Fibroblast of peridontal ligament (primary cell): ENCODE measurements at regions not wholly inside any gene's neighbourhood (a gene's known extent, or its start where the extent isn't known, plus 50 kb on each side); places are given as distances from the start of the nearest gene placed in this dataset.

Experiments
- DNase-seq: peaks from one replicate; pipeline ENCODE4 v3.0.0-alpha.2; 2010; ENCODE audit errors: extremely low read depth

- no peak for DNase-seq
Observed at GRCh38 chr2:12083081-12083581, 336.7 kb downstream of the LPIN1 start.

DNA sequence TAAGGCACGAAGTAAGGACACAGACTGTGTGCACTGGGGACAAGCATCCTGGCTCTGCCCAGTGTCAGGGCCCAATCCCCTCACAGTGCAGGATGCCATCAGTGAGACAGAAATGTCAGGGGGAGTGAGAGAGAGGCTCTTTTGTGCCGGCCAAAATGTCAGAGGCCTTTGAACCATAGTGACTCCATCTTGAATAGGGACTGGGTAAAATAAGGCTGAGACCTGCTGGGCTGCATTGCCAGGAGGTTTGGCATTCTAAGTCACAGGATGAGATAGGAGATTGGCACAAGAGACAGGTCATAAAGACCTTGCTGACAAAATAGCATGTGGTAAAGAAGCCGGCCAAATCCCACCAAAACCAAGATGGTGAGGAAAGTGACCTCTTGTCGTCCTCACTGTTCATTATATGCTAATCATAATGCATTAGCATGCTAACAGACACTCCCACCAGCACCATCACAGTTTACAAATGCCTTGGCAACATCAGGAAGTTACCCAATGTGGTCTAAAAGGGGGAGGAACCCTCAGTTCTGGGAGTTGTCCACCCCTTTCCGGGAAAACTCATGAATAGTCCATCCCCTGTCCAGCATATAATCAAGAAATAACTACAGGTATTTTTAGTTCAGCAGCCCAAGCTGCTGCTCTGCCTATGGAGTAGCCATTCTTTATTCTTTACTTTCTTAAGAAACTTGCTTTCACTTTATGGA, 337.4 kb downstream of the LPIN1 start:
- peak; percentile 34 for DNase-seq

GRCh38 chr2:12087175-12087574, 340.7 kb downstream of the LPIN1 start:
- DNase-seq = no peak

DNA sequence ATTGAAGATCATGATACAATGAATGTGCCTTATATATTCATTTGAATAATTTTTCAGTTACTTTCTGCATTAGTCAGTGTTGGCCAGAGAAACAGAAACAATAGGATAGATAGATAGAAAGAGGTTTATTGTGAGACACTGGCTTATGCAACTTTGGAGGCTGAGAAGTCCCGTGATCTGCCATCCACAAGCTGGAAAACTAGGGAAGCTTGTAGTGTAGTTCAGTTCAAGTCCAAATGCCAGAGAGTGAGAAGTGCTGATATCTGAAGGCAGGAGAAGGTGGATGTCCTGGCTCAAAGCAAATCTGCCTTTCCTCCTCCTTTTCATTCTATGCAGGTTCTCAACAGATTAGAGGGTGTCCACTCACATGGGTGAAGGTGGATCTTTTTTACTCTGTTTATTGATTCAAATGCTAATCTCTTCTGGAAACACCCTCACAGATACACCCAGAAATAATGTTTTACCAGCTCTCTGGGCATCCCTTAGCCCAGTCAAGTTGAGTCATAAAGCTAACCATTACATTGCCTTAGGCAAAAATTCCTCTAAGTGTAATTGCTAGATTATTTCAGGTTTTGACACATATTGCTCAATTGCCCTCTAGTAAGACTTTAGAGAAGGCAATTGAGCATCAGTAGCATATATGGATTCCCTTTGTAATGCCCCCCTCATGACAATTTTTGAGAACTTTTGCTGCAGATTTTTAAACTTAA, 341.4 kb downstream of the LPIN1 start:
- no peak for DNase-seq

GRCh38 chr2:12089001-12089400, 342.6 kb downstream of the LPIN1 start:
- DNase-seq = no peak

GRCh38 chr2:12089496-12089895, 343.1 kb downstream of the LPIN1 start:
- no peak for DNase-seq

GRCh38 chr2:12090072-12090471, 343.6 kb downstream of the LPIN1 start:
- no peak for DNase-seq

GRCh38 chr2:12090590-12090989, 344.2 kb downstream of the LPIN1 start:
- no peak for DNase-seq

GRCh38 chr2:12091201-12091806, 344.9 kb downstream of the LPIN1 start:
- peak; percentile 73 for DNase-seq

DNA sequence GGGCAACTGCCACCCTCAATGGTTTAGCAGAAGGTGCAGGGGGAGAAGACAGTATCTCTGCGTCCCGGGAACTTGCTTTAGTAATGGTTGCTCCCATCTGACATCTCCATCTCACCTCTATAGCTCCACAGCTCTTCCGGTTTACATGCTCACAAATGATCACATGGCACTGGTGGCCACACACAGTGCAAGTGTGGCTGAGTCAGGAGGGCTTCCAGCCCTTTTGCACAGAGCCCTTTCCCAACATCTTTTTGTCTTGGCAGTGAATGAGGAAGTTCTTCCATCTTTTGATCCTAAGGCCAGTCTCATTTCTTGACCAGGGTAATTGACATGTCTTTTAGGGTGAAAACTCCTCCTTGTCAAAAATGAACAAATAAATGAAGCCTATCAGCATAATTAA, 347.7 kb downstream of the LPIN1 start:
- DNase-seq = no peak

GRCh38 chr2:12096051-12096787, 349.8 kb downstream of the LPIN1 start:
- no peak for DNase-seq

DNA sequence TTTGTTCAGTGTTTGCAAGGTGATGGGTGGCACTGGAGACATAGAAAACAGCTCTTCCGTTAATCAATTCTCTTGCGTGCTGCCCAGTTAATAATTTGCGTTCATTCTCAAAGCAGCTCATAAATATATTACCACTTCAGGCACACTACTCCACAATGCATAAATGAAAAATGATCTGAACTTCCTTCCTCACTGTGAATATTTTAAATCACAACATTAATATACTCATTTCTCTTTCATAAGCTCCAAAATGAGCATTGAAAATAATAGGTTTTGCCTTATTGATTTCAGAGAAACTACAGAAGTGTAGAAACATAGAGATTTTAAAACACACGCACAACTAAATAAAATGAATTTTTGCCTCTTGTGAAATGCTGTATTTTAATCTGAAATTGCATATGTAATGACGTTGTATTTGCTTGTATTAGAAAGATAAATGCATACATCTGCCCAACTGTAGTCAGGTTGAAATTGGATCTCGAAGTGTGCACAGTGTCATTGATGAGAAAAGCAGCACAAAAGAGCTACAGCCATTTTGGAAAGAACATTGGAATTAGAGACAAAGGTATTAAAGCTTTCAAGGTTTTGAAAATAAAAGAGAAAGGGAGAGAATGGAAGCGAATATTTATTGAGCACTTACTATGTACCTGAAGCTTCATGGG, 350.5 kb downstream of the LPIN1 start:
- no peak for DNase-seq

DNA sequence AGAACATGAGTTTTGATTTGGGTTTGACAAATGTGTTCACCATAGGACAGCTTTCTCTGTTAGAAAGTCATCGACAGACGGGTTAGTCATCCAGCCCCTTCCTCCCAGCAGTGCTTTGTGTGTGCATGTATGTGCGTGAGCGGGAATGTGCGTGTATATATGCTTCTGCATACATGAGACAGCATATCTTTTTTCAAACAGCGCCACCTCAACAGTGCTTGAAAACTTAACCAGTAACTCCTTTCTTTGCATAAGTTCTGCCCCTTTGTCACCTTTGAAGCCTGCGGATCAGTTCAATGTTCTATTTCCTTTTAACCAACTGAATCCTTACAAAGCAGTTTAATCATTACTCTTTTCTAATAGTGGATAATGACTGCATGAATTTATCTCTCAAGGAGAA, 351.4 kb downstream of the LPIN1 start:
- DNase-seq = no peak

- DNase-seq = no peak
Observed at GRCh38 chr2:12099374-12099773, 352.9 kb downstream of the LPIN1 start.

DNA sequence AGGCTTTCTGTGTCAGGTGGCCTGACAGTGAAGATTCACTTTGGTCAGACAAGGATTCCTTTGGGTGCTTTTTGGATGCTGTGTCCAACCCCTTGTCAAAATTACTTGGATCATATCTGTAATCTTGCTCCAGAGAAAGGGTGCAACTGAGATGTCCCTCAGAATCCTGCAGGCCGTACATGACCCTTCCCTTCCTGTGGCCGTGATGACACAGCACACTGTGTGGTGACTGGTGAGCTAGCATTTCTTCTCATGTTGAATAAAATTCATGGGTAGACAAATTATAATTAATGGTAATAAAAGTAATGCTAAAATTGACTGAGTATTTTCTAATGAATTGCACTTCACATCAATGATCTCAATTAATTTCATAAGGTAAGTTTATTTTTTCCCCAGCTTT, 356.2 kb downstream of the LPIN1 start:
- DNase-seq = no peak

- DNase-seq = no peak
Observed at GRCh38 chr2:12105180-12105579, 358.7 kb downstream of the LPIN1 start.

DNA sequence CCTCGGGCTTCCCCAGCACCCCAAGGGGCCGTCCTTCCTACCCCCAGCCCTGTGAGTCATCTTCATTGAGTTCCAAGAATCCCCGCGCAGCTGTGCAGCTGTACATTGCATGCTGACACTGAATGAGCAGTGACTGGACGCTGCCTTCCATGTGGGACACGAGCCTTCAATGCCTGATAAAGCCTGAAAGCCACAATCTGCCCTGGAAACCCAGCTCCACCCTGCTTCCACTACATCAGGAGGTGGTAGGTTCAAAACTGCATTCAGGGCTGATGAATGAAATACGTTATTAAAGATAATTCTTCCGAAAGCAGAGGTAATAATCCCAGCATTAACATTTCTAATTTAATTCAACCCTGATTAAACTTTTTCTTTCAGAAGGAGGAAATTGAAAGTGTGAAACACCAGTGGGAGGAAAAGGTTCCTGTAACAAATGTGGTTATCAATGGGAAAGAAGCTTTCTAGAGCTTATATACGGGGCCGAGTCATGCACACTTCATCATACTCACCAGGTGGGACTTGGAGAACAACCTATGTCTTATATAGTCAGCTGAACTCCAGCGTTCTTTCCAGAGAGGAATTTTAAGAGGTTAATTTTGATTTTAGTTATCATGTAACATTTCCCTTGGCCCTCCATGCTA, 360.1 kb downstream of the LPIN1 start:
- DNase-seq = peak; percentile 99

- no peak for DNase-seq
Observed at GRCh38 chr2:12107321-12107720, 360.9 kb downstream of the LPIN1 start.

- DNase-seq = peak; percentile 59
Observed at GRCh38 chr2:12107939-12108338, 361.5 kb downstream of the LPIN1 start.

- DNase-seq = no peak
Observed at GRCh38 chr2:12109363-12110017, 363.1 kb downstream of the LPIN1 start.

GRCh38 chr2:12110074-12110473, 363.6 kb downstream of the LPIN1 start:
- peak; percentile 87 for DNase-seq
